Neutrophil (primary cell): ENCODE measurements at regions not wholly inside any gene's neighbourhood (a gene's known extent, or its start where the extent isn't known, plus 50 kb on each side); places are given as distances from the start of the nearest gene placed in this dataset.

ENCODE experiments used
- H3K27ac ChIP-seq: fragments of 200-600 bp; sonication (generic); 2 replicates; pipeline ENCODE4 v1.5.1; 2016; ENCODE audit warnings: mild to moderate bottlenecking, moderate library complexity
- H3K27me3 ChIP-seq: fragments of 200-600 bp; sonication (generic); 2 replicates; pipeline ENCODE4 v1.6.0; 2016; ENCODE audit warnings: mild to moderate bottlenecking
- H3K36me3 ChIP-seq: fragments of 200-600 bp; sonication (generic); 2 replicates; pipeline ENCODE4 v1.5.1; 2017
- H3K4me1 ChIP-seq, 2 experiments: fragments of 200-600 bp in 1 of 2; sonication (generic) in 1 of 2; 1 replicate in 1 of 2; 2 replicates in 1 of 2; pipeline versions ENCODE4 v1.5.1 to v1.6.1; 2013 to 2016; ENCODE audit warnings: low read depth in 1 of 2, low read length in 1 of 2, mild to moderate bottlenecking in 1 of 2, moderate library complexity in 1 of 2; ENCODE audit not compliant: control insufficient read depth in 1 of 2, insufficient read depth in 1 of 2
- H3K4me3 ChIP-seq, 2 experiments: fragments of 200-600 bp in 1 of 2; sonication (generic) in 1 of 2; 1 replicate in 1 of 2; 2 replicates in 1 of 2; pipeline ENCODE4 v1.5.1; 2013 to 2016; ENCODE audit warnings: low read depth in 1 of 2, low read length in 1 of 2, mild to moderate bottlenecking in 1 of 2, moderate library complexity in 1 of 2
- H3K9me3 ChIP-seq: fragments of 200-600 bp; sonication (generic); 2 replicates; pipeline ENCODE4 v1.5.1; 2016
- CTCF ChIP-seq: fragments of 200-600 bp; sonication (generic); IDR thresholded peaks from 2 replicates; pipeline ENCODE4 v1.5.1; 2016; ENCODE audit warnings: antibody characterized with exemption

- Histone ChIP-seq H3K27ac (no peak overlapping the region), H3K27me3 (no peaks in the 10 kb centered on the region), H3K9me3 (no peaks in the 10 kb centered on the region), H3K4me1 (peaks cover 35% of the 10 kb centered on the region in 2 experiments), H3K4me3 (no peak overlapping the region), H3K36me3 (no peaks in the 10 kb centered on the region)
- TF ChIP-seq CTCF, result no peak
These were observed 170.8 kb downstream of the MACROH2A1 start for GRCh38 chr5:135228222-135228621.

- no peak overlapping the region for H3K4me3 ChIP-seq
- no peak overlapping the region for H3K27ac ChIP-seq
- H3K27me3 ChIP-seq, result no peaks in the 10 kb centered on the region
- TF ChIP-seq CTCF, result no peak
- no peaks in the 10 kb centered on the region for H3K36me3 ChIP-seq
- H3K4me1 ChIP-seq, result peaks cover 35% of the 10 kb centered on the region in 2 experiments
- no peaks in the 10 kb centered on the region for H3K9me3 ChIP-seq
These were observed 171.7 kb downstream of the MACROH2A1 start for GRCh38 chr5:135227064-135228022.

- H3K27me3 ChIP-seq, result no peaks in the 10 kb centered on the region
- no peaks in the 10 kb centered on the region for H3K36me3 ChIP-seq
- no peak for TF ChIP-seq CTCF
- H3K4me3 ChIP-seq, result no peak overlapping the region
- H3K27ac ChIP-seq, result no peak overlapping the region
- H3K9me3 ChIP-seq, result no peaks in the 10 kb centered on the region
- peaks cover 35% of the 10 kb centered on the region in 2 experiments for H3K4me1 ChIP-seq
These were observed 173.0 kb downstream of the MACROH2A1 start for GRCh38 chr5:135225856-135226560.

GRCh38 chr5:135223891-135224625, 175.0 kb downstream of the MACROH2A1 start:
- no peaks in the 10 kb centered on the region for H3K27me3 ChIP-seq
- H3K4me1 ChIP-seq, result peaks cover 22 to 24% of the 10 kb centered on the region in 2 experiments
- no peaks in the 10 kb centered on the region for H3K36me3 ChIP-seq
- H3K9me3 ChIP-seq, result no peaks in the 10 kb centered on the region
- no peak for TF ChIP-seq CTCF
- H3K27ac ChIP-seq, result peak overlapping the region; percentile 22
- no peak overlapping the region for H3K4me3 ChIP-seq

GRCh38 chr5:135223404-135223803, 175.6 kb downstream of the MACROH2A1 start:
- Histone ChIP-seq H3K4me1 (peaks cover 22 to 24% of the 10 kb centered on the region in 2 experiments), H3K4me3 (no peak overlapping the region), H3K27me3 (no peaks in the 10 kb centered on the region), H3K27ac (no peak overlapping the region), H3K36me3 (no peaks in the 10 kb centered on the region), H3K9me3 (no peaks in the 10 kb centered on the region)
- no peak for TF ChIP-seq CTCF
